ENCODE measurements at regions not wholly inside any gene's neighbourhood (a gene's known extent, or its start where the extent isn't known, plus 50 kb on each side); places are given as distances from the start of the nearest gene placed in this dataset.

- Histone ChIP-seq H4K20me1 (ENCODE audit: insufficient read depth, low read length) (no peaks in the 10 kb centered on the region), H3K9me3 (replicated peaks in 1 of 2; ENCODE audit: control insufficient read depth in 1 of 2, insufficient read depth in 1 of 2, low read length in 2 of 2) (no peaks in the 10 kb centered on the region), H3K27me3 (ENCODE audit: control insufficient read depth in 2 of 2, insufficient read depth in 2 of 2, low read length in 2 of 2) (no peaks in the 10 kb centered on the region), H3K4me3 (replicated peaks in 1 of 3; ENCODE audit: low read depth in 2 of 3, low read length in 3 of 3) (no peak overlapping the region), H3K36me3 (replicated peaks in 1 of 2; ENCODE audit: control insufficient read depth in 1 of 2, insufficient read depth in 2 of 2, low read length in 2 of 2) (no peaks in the 10 kb centered on the region), H2AFZ (ENCODE audit: insufficient read depth, low read depth, low read length, poor library complexity, severe bottlenecking) (no peak overlapping the region), H3K4me2 (replicated peaks; ENCODE audit: extremely low read depth, low read length, poor library complexity, severe bottlenecking) (no peak overlapping the region), H3K4me1 (ENCODE audit: control insufficient read depth in 1 of 2, insufficient read depth in 2 of 2, low read length in 2 of 2) (peaks cover 16 to 18% of the 10 kb centered on the region in 2 donors), H3K79me2 (ENCODE audit: insufficient read depth, low read length) (no peaks in the 10 kb centered on the region), H3K9ac (ENCODE audit: insufficient read depth, low read length, poor library complexity, severe bottlenecking) (no peak overlapping the region), H3K27ac (ENCODE audit: low read depth in 1 of 2, low read length in 2 of 2) (no peak overlapping the region)
- Mint-ChIP-seq H3K4me3 (no peak overlapping the region), H3K27ac (no peak overlapping the region), H3K9me3 (peaks cover 0 to 6% (median 0%) of the 10 kb centered on the region in 7 donors), H3K27me3 (ENCODE audit: low read depth in 3 of 3) (peaks cover 0 to 6% (median 2%) of the 10 kb centered on the region in 3 donors), H3K4me1 (peaks cover 26% of the 10 kb centered on the region), H3K36me3 (no peaks in the 10 kb centered on the region)
- no peak for DNase-seq
- no CpG with 5 or more reads among the region's 2 CpGs for WGBS (ENCODE audit: insufficient coverage)
- TF ChIP-seq CTCF (IDR thresholded peaks at IDR 0.05): no peak
- intact Hi-C loops (cut with micrococcal nuclease): no loop called here
Observed at GRCh38 chr4:37771771-37772170, 54.7 kb upstream of the PGM2 start.

DNA sequence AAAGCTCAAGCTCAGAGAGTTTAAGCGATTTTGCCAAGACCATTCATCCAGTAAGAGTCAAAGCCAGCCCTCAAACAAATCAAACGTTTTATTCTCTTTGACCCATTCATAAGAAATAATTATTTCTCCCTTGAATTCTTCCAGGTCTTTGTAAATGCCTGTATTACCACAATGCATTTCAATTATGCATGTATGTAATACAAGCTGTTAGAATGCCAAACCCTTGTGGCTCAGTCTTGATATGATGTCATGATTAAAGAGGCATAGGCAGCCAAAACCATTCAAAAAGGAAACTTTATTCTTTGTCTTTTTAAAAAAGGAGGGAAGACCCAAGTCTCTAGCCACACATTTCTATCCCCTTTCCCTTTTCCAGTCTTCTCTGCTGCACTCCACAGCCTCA lies 56.5 kb upstream of the PGM2 start:
- Mint-ChIP-seq H3K27me3 (ENCODE audit: low read depth in 3 of 3) (peaks cover 0 to 6% (median 2%) of the 10 kb centered on the region in 3 donors), H3K36me3 (no peaks in the 10 kb centered on the region), H3K27ac (no peak overlapping the region), H3K4me3 (no peak overlapping the region), H3K4me1 (peaks cover 26% of the 10 kb centered on the region), H3K9me3 (peaks cover 0 to 6% (median 0%) of the 10 kb centered on the region in 7 donors)
- H3K27me3 ChIP-seq (ENCODE audit: control insufficient read depth in 2 of 2, insufficient read depth in 2 of 2, low read length in 2 of 2): no peaks in the 10 kb centered on the region
- H3K4me2 ChIP-seq (replicated peaks; ENCODE audit: extremely low read depth, low read length, poor library complexity, severe bottlenecking): no peak overlapping the region
- no peaks in the 10 kb centered on the region for H4K20me1 ChIP-seq (ENCODE audit: insufficient read depth, low read length)
- H3K27ac ChIP-seq (ENCODE audit: low read depth in 1 of 2, low read length in 2 of 2): no peak overlapping the region
- H3K9me3 ChIP-seq (replicated peaks in 1 of 2; ENCODE audit: control insufficient read depth in 1 of 2, insufficient read depth in 1 of 2, low read length in 2 of 2): no peaks in the 10 kb centered on the region
- no peaks in the 10 kb centered on the region for H3K79me2 ChIP-seq (ENCODE audit: insufficient read depth, low read length)
- peak overlapping the region; percentile 22 for H2AFZ ChIP-seq (ENCODE audit: insufficient read depth, low read depth, low read length, poor library complexity, severe bottlenecking)
- DNase-seq: no peak
- no peak overlapping the region for H3K9ac ChIP-seq (ENCODE audit: insufficient read depth, low read length, poor library complexity, severe bottlenecking)
- TF ChIP-seq CTCF (IDR thresholded peaks at IDR 0.05): no peak
- H3K4me3 ChIP-seq (replicated peaks in 1 of 3; ENCODE audit: low read depth in 2 of 3, low read length in 3 of 3): no peak overlapping the region
- H3K36me3 ChIP-seq (replicated peaks in 1 of 2; ENCODE audit: control insufficient read depth in 1 of 2, insufficient read depth in 2 of 2, low read length in 2 of 2): no peaks in the 10 kb centered on the region
- no CpG with 5 or more reads among the region's 2 CpGs for WGBS (ENCODE audit: insufficient coverage)
- peaks cover 16 to 18% of the 10 kb centered on the region in 2 donors for H3K4me1 ChIP-seq (ENCODE audit: control insufficient read depth in 1 of 2, insufficient read depth in 2 of 2, low read length in 2 of 2)
- intact Hi-C loops (cut with micrococcal nuclease): no loop called here

Data from CD14-positive monocyte (primary cell).